ENCODE measurements at regions not wholly inside any gene's neighbourhood (a gene's known extent, or its start where the extent isn't known, plus 50 kb on each side); places are given as distances from the start of the nearest gene placed in this dataset.

DNA sequence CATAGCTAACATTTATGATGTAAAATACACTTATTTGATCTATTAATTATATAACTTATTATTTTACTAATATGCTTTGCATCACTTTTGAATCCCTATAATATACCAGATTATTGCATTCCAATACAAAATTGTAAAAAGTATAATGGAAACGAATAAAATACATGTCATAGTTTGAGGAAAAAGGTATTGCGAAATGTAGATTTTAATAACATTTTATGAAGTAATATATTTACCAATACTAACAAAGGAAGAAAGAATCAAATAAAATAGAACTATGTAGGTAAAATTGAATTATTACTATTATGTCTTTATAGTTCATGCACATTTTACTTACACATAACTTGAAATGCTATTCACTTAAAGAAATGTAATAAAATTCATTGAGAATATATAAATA is 1300.2 kb downstream of the ADGRL3 start:
- TF ChIP-seq, protein P1, sequence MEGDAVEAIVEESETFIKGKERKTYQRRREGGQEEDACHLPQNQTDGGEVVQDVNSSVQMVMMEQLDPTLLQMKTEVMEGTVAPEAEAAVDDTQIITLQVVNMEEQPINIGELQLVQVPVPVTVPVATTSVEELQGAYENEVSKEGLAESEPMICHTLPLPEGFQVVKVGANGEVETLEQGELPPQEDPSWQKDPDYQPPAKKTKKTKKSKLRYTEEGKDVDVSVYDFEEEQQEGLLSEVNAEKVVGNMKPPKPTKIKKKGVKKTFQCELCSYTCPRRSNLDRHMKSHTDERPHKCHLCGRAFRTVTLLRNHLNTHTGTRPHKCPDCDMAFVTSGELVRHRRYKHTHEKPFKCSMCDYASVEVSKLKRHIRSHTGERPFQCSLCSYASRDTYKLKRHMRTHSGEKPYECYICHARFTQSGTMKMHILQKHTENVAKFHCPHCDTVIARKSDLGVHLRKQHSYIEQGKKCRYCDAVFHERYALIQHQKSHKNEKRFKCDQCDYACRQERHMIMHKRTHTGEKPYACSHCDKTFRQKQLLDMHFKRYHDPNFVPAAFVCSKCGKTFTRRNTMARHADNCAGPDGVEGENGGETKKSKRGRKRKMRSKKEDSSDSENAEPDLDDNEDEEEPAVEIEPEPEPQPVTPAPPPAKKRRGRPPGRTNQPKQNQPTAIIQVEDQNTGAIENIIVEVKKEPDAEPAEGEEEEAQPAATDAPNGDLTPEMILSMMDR (IDR thresholded peaks at IDR 0.05): no peak
- no peak for TF ChIP-seq POLR2AphosphoS5 (IDR thresholded peaks at IDR 0.05)
- TF ChIP-seq EP300 (IDR thresholded peaks at IDR 0.05): no peak
